Fibroblast of mammary gland (primary cell): ENCODE measurements at regions not wholly inside any gene's neighbourhood (a gene's known extent, or its start where the extent isn't known, plus 50 kb on each side); places are given as distances from the start of the nearest gene placed in this dataset.
"Not testable (repeated sequence)": the region's sequence is repeated elsewhere in the genome, so short reads cannot be mapped to it uniquely, and the experiment has no call there.

Experiments used
- DNase-seq: peaks from one replicate; pipeline ENCODE4 v3.0.0-alpha.2; 2010; ENCODE audit warnings: low read depth
- H3K4me3 ChIP-seq: 2 replicates; pipeline ENCODE4 v1.5.1; 2011; ENCODE audit warnings: low read depth, mild to moderate bottlenecking, low read length, moderate library complexity; ENCODE audit not compliant: control insufficient read depth
- TF ChIP-seq, protein P1 (sequence below): conservative IDR thresholded peaks from 2 replicates; pipeline ENCODE4 v1.5.1; 2011; ENCODE audit warnings: low read depth, low read length, inconsistent platforms; ENCODE audit not compliant: control insufficient read depth, insufficient read depth

DNA sequence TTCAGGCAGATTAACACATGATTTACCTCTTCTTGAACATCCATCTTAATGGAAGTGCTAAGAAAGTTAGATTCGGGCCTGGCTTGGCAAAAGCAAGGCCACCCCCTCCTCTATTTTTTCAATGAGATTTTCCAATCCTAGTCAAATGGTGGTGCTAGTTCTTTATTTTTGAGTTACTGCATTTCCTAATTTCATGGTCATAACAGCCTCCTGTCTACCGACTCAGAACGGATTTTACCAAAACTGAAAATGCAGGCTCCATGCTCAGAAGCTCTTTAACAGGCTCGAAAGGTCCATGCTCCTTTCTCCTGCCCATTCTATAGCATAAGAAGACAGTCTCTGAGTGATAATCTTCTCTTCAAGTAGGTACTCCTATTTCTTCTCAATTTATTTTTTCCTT is 117.2 kb upstream of the ESR1 start:
- peak; percentile 57 for DNase-seq
- TF ChIP-seq, protein P1, sequence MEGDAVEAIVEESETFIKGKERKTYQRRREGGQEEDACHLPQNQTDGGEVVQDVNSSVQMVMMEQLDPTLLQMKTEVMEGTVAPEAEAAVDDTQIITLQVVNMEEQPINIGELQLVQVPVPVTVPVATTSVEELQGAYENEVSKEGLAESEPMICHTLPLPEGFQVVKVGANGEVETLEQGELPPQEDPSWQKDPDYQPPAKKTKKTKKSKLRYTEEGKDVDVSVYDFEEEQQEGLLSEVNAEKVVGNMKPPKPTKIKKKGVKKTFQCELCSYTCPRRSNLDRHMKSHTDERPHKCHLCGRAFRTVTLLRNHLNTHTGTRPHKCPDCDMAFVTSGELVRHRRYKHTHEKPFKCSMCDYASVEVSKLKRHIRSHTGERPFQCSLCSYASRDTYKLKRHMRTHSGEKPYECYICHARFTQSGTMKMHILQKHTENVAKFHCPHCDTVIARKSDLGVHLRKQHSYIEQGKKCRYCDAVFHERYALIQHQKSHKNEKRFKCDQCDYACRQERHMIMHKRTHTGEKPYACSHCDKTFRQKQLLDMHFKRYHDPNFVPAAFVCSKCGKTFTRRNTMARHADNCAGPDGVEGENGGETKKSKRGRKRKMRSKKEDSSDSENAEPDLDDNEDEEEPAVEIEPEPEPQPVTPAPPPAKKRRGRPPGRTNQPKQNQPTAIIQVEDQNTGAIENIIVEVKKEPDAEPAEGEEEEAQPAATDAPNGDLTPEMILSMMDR = peak; percentile 20
- peak overlapping the region; percentile 30 for H3K4me3 ChIP-seq

DNA sequence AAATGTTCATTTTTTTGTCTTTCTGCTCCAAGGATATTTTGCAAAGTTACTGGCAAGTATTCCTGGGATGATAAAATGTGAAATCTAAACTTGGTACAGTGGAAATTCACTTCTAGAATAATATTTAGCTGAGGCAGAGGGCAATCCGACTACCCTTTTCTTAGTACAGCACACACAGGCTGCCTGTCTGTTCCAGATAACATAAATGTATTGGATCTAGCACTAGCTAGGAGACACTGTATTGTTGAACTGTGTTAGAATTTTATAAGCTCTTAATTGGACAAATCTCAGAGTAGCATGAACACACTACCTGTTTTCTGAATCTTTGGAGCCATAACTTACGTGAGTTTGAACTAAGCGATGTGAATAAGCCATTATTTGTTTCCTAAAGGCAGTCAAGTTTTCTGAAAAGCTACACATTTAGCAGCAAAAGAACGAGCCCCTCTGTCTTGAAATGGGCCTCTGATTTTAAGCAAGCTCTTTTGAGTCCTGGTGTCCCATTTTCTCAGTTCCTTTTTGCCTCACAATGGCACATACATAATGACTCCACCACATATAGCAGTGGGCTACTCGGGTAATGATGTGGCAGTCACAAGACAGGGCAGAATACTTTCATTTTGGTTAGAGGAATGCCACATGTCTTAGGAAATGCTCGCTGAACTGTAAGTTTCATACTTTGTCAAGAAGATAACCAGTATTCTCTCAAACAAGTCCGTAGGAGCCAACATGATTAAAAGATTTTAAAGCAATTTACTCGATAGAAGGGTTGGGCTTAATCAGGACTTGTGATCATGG is 116.5 kb upstream of the ESR1 start:
- peak overlapping the region; percentile 30 for H3K4me3 ChIP-seq
- DNase-seq = peak; percentile 72
- TF ChIP-seq, protein P1 = no peak

DNA sequence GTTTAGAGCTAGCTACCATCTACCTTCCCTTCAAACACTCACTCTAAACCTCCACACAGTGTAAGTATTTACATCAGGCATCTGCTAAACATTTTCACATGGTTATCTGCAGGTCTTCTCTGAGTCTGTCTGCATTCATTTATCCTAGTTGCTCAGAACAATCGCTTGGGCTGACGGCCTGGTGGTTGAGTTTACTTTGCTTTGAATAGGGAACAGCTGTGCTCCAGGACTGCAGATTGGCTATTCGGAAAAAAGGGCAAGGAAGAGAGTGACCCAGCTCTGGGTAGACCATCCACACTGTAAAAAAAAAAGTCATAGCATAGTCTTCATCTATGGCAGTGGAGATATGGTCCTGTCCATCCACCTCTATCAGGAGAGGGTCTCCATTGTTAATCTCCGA is 115.3 kb upstream of the ESR1 start:
- TF ChIP-seq, protein P1 = no peak
- DNase-seq = peak; percentile 16
- H3K4me3 ChIP-seq = no peak overlapping the region

DNA sequence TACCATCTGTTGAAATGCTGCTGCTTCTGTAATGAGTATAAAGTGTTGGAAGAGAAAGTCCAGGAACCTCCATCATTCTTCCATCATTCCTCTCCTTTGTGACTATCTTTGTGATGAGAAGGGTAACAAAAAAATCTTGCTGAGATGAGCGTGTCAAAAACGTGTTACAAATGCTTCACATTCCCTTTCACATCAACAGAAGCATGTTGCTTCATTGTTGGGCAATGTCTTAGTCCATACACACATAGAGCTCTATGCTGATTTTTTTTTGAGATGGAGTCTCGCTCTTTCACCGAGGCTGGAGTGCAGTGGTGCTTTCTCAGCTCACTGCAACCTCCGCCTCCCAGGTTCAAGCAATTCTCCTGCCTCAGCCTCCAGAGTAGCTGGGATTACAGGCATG is 114.1 kb upstream of the ESR1 start:
- TF ChIP-seq, protein P1 = no peak
- no peak for DNase-seq
- no peak overlapping the region for H3K4me3 ChIP-seq

DNA sequence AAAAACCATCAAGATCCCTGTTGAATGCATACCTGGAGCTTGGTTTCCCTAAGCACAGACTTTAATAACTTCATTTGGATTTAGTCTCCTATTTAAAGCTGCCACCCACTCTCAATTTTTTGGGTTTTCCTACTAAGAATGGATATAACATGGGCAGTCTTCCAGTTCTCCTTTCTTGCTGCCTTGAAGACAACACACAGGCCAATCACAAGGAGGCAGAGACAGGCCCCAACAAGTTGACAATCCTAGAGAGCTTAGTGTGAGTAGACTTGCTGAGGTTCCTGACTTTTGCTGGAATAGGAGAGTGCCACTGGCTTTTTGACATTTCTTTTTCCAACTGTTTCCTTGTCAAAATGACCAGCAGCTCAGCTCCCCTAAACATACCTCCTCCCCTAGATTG is 112.3 kb upstream of the ESR1 start:
- no peak overlapping the region for H3K4me3 ChIP-seq

DNA sequence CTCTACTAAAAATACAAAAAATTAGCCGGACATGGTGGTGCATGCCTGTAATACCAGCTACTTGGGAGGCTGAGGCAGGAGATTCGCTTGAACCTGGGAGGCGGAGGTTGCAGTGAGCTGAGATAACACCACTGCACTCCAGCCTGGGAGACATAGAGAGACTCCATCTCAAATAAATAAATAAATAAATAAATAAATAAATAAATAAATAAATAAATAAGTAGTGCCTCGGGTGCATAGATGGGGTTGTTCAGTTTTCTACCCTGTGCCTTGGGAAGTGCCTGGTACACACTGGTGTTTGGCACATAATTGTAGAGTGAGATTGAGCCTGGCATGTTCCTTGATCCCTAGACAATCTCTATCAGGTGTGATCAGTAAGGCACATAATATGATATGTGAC is 111.2 kb upstream of the ESR1 start:
- DNase-seq, H3K4me3 ChIP-seq: not testable (repeated sequence)

More for the DNA sequence above, 112.3 kb upstream of the ESR1 start:
- no peak for DNase-seq
- TF ChIP-seq, protein P1 = no peak

DNA sequence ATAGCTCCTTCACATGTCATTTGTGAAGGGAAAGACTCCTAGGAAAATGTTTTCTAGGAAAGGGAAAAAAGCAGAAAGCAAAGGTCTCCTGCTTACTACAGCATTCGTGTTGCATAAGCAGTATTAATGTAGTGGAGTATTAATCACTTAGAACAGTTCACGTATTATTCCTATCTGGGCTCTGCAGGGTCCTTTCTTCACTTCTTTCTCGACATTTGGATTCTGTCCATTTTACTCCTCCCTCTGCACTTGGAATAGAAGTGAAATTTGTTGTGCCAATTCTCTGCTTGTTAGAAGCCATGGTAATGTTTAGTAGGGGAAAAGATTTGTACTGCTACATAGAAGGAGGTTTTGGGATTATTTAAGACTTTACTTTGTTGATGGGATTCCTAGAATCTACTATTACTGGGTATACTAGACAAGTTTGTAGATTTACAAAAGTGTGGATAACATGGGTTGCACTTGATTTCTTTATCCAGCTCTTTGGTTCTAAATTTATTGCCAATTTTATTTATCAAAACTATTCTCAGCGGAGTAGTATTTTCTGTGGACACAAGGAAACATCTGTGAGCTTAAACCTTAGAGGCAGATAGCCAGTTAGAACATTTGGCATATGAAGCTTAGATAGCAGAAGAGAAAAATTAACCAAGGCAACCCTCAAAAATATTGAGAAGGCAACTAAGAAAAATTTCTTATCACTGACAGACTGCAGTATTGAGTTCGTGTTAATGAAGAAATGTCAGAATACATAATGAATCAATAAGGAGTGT is 108.4 kb upstream of the ESR1 start:
- TF ChIP-seq, protein P1 = no peak
- DNase-seq = no peak

More for the DNA sequence above, 108.4 kb upstream of the ESR1 start:
- H3K4me3 ChIP-seq = no peak overlapping the region
